DMS 273 treated with DMSO at 0.1 percent for 48 hours (cell line): ENCODE measurements at regions not wholly inside any gene's neighbourhood (a gene's known extent, or its start where the extent isn't known, plus 50 kb on each side); places are given as distances from the start of the nearest gene placed in this dataset.

Source experiments
- DNase-seq: peaks from one replicate; lab custom pipeline; 2025; lab: John Stamatoyannopoulos, UW

GRCh38 chr4:3818371-3818770, 52.2 kb downstream of the ADRA2C start:
- DNase-seq, result peak; percentile 49

GRCh38 chr4:3819210-3819919, 53.2 kb downstream of the ADRA2C start:
- no peak for DNase-seq

- DNase-seq, result no peak
Measured at GRCh38 chr4:3820016-3820805, 54.0 kb downstream of the ADRA2C start.

- no peak for DNase-seq
Measured at GRCh38 chr4:3820806-3821579, 54.8 kb downstream of the ADRA2C start.

GRCh38 chr4:3821580-3822229, 55.5 kb downstream of the ADRA2C start:
- no peak for DNase-seq

GRCh38 chr4:3822230-3822947, 56.2 kb downstream of the ADRA2C start:
- DNase-seq, result no peak

- DNase-seq, result no peak
Measured at GRCh38 chr4:3823496-3824341, 57.5 kb downstream of the ADRA2C start.

- DNase-seq, result no peak
Measured at GRCh38 chr4:3824521-3825270, 58.5 kb downstream of the ADRA2C start.

- DNase-seq, result no peak
Measured at GRCh38 chr4:3825530-3825929, 59.3 kb downstream of the ADRA2C start.

- DNase-seq, result no peak
Measured at GRCh38 chr4:3826247-3827172, 60.3 kb downstream of the ADRA2C start.

GRCh38 chr4:3827616-3828492, 61.7 kb downstream of the ADRA2C start:
- no peak for DNase-seq

- DNase-seq, result no peak
Measured at GRCh38 chr4:3828546-3828945, 62.4 kb downstream of the ADRA2C start.

GRCh38 chr4:3829211-3829955, 63.2 kb downstream of the ADRA2C start:
- no peak for DNase-seq

- DNase-seq, result no peak
Measured at GRCh38 chr4:3829956-3830773, 64.0 kb downstream of the ADRA2C start.

- no peak for DNase-seq
Measured at GRCh38 chr4:3830774-3831528, 64.8 kb downstream of the ADRA2C start.
